Cardiac fibroblast (primary cell): ENCODE measurements at regions not wholly inside any gene's neighbourhood (a gene's known extent, or its start where the extent isn't known, plus 50 kb on each side); places are given as distances from the start of the nearest gene placed in this dataset.
A peak's percentile ranks its signal among the peaks of the same experiment; 100 is the strongest.

ENCODE experiments used
- DNase-seq, 2 donors: peaks; one replicate each; pipeline versions ENCODE4 v3.0.0 to v3.0.0-alpha.2; 2010; ENCODE audit warnings: low read depth in 2 of 2
- H3K4me3 ChIP-seq, 2 donors: replicated peaks in 1 of 2; 1 replicate in 1 of 2; 2 replicates in 1 of 2; pipeline ENCODE4 v1.5.1; 2011; ENCODE audit warnings: low read depth in 2 of 2, low read length in 2 of 2, mild to moderate bottlenecking in 2 of 2, moderate library complexity in 1 of 2
- CTCF ChIP-seq: IDR thresholded peaks from one replicate; pipeline ENCODE4 v1.5.1; 2011; ENCODE audit warnings: low read depth, mild to moderate bottlenecking, low read length, inconsistent platforms

GRCh38 chr6:121499666-121500065, 64.2 kb downstream of the GJA1 start:
- no peak for TF ChIP-seq CTCF
- no peak overlapping the region for H3K4me3 ChIP-seq
- DNase-seq, result no peak

DNA sequence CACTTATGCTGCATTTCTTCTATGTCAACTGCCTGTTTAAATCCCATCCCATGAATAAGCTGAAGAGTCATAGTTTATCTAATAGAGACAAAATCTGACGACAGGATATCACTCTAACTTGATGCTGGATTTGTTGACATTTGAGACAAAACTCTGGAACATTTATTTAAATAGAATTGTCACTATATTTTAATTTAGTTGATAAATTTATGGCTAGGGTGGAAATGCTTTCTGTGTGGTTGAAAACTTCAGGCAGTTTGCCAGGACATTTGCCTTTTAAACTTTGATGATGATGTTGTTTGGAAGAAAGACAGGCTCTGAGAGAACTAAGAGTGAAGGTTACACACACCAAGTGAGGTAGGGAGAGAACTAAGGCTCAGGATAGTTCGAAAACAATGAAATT, 68.1 kb downstream of the GJA1 start:
- TF ChIP-seq CTCF, result no peak
- no peak overlapping the region for H3K4me3 ChIP-seq
- peak; percentile 61 for DNase-seq

GRCh38 chr6:121504227-121504626, 68.8 kb downstream of the GJA1 start:
- DNase-seq, result peak; percentile 81 to 96
- no peak overlapping the region for H3K4me3 ChIP-seq
- TF ChIP-seq CTCF, result no peak

DNA sequence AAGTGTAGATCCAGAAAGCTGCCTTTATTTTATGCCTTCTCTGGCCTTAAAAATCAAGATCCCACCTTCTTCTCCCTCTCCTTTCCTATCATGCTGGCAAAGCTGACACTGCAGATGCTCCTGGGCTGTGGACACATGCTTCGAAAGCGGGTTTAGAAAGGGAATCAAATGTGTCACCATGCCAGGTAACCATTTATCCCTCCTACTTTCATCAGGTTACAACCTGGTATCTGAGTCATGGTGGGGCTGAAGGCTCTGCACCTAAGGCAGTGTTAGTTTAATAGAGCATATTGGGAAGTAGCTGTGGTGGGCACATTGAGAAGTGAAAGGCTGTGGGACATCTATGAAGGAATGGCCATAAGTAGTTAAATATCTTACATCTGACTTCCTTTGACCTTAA, 69.8 kb downstream of the GJA1 start:
- DNase-seq, result no peak
- no peak for TF ChIP-seq CTCF
- no peak overlapping the region for H3K4me3 ChIP-seq

GRCh38 chr6:121506761-121507754, 71.6 kb downstream of the GJA1 start:
- no peak for TF ChIP-seq CTCF
- no peak overlapping the region for H3K4me3 ChIP-seq
- peak; percentile 68 to 71 for DNase-seq

DNA sequence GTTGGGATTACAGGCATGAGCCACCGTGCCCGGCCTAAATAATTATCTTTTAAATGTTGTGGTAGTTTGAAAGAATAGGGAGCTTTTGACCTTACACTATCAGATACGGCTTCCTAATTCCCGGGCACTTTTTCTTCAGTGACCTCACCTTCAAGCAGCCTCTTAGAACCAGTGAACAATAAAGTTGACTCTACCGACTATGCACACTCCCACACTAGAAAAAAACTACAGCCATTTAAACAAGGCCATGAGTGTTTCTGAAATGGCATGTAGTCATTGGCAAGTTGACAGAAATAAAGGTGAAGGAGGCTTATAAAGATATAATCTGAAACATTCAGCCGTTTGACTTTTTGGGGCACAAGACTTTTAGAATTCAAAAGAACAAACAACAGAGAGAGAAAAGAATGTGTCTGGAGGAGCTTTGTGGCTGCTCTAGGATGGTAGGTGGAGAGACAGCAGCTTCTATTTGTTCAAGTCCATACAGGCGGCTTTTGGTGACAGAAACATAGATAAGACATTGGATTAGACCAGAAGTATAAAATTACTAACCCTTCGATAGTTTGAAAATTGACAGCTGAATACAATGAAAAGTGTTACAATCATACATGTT, 75.2 kb downstream of the GJA1 start:
- H3K4me3 ChIP-seq, result no peak overlapping the region
- no peak for TF ChIP-seq CTCF
- peak; percentile 35 to 68 for DNase-seq
